ENCODE measurements at regions not wholly inside any gene's neighbourhood (a gene's known extent, or its start where the extent isn't known, plus 50 kb on each side); places are given as distances from the start of the nearest gene placed in this dataset.

DNA sequence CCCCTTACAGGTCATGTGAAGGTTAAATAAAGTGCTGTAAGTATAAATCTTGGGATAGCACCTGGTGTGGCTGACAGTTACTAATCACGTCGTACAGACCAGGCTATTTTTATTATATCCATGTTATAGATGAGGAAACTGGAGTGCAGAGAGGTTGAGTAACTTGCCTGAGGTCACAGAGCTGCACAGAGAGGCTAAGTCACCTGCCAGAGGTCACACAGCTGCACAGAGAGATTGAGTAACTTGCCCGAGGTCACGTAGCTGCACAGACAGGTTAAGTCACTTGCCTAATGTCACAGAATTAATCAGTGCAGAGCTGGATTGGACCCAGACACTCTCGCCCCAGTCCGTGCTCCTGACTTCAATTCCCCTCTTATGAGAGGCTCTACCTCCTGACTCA, 171.5 kb downstream of the NUP210 start:
- TF ChIP-seq POLR2A (IDR thresholded peaks at IDR 0.05): no peak
- TF ChIP-seq, protein P1, sequence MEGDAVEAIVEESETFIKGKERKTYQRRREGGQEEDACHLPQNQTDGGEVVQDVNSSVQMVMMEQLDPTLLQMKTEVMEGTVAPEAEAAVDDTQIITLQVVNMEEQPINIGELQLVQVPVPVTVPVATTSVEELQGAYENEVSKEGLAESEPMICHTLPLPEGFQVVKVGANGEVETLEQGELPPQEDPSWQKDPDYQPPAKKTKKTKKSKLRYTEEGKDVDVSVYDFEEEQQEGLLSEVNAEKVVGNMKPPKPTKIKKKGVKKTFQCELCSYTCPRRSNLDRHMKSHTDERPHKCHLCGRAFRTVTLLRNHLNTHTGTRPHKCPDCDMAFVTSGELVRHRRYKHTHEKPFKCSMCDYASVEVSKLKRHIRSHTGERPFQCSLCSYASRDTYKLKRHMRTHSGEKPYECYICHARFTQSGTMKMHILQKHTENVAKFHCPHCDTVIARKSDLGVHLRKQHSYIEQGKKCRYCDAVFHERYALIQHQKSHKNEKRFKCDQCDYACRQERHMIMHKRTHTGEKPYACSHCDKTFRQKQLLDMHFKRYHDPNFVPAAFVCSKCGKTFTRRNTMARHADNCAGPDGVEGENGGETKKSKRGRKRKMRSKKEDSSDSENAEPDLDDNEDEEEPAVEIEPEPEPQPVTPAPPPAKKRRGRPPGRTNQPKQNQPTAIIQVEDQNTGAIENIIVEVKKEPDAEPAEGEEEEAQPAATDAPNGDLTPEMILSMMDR (IDR thresholded peaks at IDR 0.05): no peak
